ENCODE measurements at regions not wholly inside any gene's neighbourhood (a gene's known extent, or its start where the extent isn't known, plus 50 kb on each side); places are given as distances from the start of the nearest gene placed in this dataset.

- no peaks in the 10 kb centered on the region for H3K4me1 Mint-ChIP-seq
Measured at GRCh38 chr2:239552213-239552926, 151.6 kb upstream of the HDAC4 start.

More at GRCh38 chr2:239552213-239552926, 151.6 kb upstream of the HDAC4 start:
- no peak overlapping the region for H3K4me3 Mint-ChIP-seq
- no peaks in the 10 kb centered on the region for H3K36me3 ChIP-seq (ENCODE audit: insufficient read depth)
- H2AFZ ChIP-seq, result no peak overlapping the region
- DNase-seq (ENCODE audit: low spot score) (no peak), ATAC-seq (no peak)
- H3K27me3 Mint-ChIP-seq (ENCODE audit: insufficient read depth, low read depth, poor library complexity), result peaks cover 4% of the 10 kb centered on the region
- H3K9me2 ChIP-seq (ENCODE audit: insufficient read depth), result 0 out of 2 replicates have a peak, but pooled peaks cover 3% of the 10 kb centered on the region
- no peak overlapping the region for H3K27ac ChIP-seq (ENCODE audit: low read depth)
- no peak for TF ChIP-seq ZNF331 (CRISPR knock-in tag; IDR thresholded peaks at IDR 0.05; ENCODE audit: low read depth)
- TF ChIP-seq ETS1 (IDR thresholded peaks at IDR 0.05), result no peak
- TF ChIP-seq EZH2phosphoT487 (IDR thresholded peaks at IDR 0.05; ENCODE audit: unreplicated experiment), result no peak
- no peak for TF ChIP-seq EZH2 (IDR thresholded peaks at IDR 0.05; ENCODE audit: low read depth, unreplicated experiment)
- no peak for TF ChIP-seq REST (IDR thresholded peaks at IDR 0.05; ENCODE audit: unreplicated experiment)
- no peak for TF ChIP-seq STAT1 (IDR thresholded peaks at IDR 0.05; ENCODE audit: unreplicated experiment)
- no peak for TF ChIP-seq POLR2AphosphoS5 (IDR thresholded peaks at IDR 0.05; ENCODE audit: low read depth)
- TF ChIP-seq CREB1 (CRISPR knock-in tag; IDR thresholded peaks at IDR 0.05; ENCODE audit: low read depth), result no peak
- no peaks in the 10 kb centered on the region; the same call in 1 of the 2 replicates for H4K20me1 ChIP-seq (replicated peaks; ENCODE audit: insufficient read depth)
- no peaks in the 10 kb centered on the region for H3K9me3 Mint-ChIP-seq
- H3K4me2 ChIP-seq, result no peak overlapping the region
- H3K27ac Mint-ChIP-seq, result no peak overlapping the region
- H3K79me2 ChIP-seq (replicated peaks; ENCODE audit: insufficient read depth), result no peaks in the 10 kb centered on the region
- no peak overlapping the region for H3K4me3 ChIP-seq
- no peaks in the 10 kb centered on the region for H3K27me3 ChIP-seq (ENCODE audit: insufficient read depth)
- H3K4me1 ChIP-seq (ENCODE audit: insufficient read depth), result no peaks in the 10 kb centered on the region
- no peaks in the 10 kb centered on the region for H3K36me3 Mint-ChIP-seq (ENCODE audit: low read depth)
- no peaks in the 10 kb centered on the region for H3F3A ChIP-seq (replicated peaks; ENCODE audit: low read depth)
